Ishikawa (cell line): ENCODE measurements at regions not wholly inside any gene's neighbourhood (a gene's known extent, or its start where the extent isn't known, plus 50 kb on each side); places are given as distances from the start of the nearest gene placed in this dataset.

Experiments used
- EGR1 ChIP-seq: IDR thresholded peaks from 2 replicates; pipeline ENCODE4 v1.6.1; 2012
- EP300 ChIP-seq: IDR thresholded peaks from 2 replicates; pipeline ENCODE4 v1.6.1; 2012; ENCODE audit warnings: borderline replicate concordance
- RAD21 ChIP-seq: IDR thresholded peaks from 2 replicates; pipeline ENCODE4 v1.6.1; 2012; ENCODE audit warnings: low read depth
- TAF1 ChIP-seq: IDR thresholded peaks from 2 replicates; pipeline ENCODE4 v1.6.1; 2012; ENCODE audit warnings: low read depth, mild to moderate bottlenecking
- YY1 ChIP-seq: IDR thresholded peaks from 2 replicates; pipeline ENCODE4 v1.6.1; 2012; ENCODE audit warnings: low read depth
- TF ChIP-seq, protein P1 (sequence below): IDR thresholded peaks from 2 replicates; pipeline ENCODE4 v1.6.1; 2012; ENCODE audit warnings: low read depth, mild to moderate bottlenecking
- TF ChIP-seq, protein P2 (sequence below): IDR thresholded peaks from 2 replicates; pipeline ENCODE4 v1.6.1; 2012

DNA sequence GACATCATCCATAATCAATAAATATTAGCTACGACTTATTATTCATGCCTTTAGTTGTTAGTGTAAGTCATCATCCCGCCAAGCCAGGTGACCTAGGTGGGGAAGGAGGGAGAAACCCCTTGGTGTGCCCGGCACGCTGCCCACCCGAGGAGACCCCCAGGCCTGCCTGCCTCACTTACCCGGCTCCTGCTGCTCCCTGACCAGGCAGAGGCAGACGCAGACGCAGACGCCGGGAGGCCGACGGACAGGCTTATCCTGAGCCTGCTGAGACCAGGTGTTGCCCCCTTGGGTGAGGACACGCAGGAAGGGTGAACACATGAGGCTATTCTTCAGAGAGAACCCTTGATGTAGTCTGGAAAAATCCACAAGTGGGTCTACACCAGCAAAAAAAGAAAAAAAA is 401.8 kb downstream of the GALR1 start:
- TF ChIP-seq RAD21 (no peak), EP300 (no peak), TAF1 (no peak), YY1 (no peak), EGR1 (no peak)
- TF ChIP-seq, protein P1, sequence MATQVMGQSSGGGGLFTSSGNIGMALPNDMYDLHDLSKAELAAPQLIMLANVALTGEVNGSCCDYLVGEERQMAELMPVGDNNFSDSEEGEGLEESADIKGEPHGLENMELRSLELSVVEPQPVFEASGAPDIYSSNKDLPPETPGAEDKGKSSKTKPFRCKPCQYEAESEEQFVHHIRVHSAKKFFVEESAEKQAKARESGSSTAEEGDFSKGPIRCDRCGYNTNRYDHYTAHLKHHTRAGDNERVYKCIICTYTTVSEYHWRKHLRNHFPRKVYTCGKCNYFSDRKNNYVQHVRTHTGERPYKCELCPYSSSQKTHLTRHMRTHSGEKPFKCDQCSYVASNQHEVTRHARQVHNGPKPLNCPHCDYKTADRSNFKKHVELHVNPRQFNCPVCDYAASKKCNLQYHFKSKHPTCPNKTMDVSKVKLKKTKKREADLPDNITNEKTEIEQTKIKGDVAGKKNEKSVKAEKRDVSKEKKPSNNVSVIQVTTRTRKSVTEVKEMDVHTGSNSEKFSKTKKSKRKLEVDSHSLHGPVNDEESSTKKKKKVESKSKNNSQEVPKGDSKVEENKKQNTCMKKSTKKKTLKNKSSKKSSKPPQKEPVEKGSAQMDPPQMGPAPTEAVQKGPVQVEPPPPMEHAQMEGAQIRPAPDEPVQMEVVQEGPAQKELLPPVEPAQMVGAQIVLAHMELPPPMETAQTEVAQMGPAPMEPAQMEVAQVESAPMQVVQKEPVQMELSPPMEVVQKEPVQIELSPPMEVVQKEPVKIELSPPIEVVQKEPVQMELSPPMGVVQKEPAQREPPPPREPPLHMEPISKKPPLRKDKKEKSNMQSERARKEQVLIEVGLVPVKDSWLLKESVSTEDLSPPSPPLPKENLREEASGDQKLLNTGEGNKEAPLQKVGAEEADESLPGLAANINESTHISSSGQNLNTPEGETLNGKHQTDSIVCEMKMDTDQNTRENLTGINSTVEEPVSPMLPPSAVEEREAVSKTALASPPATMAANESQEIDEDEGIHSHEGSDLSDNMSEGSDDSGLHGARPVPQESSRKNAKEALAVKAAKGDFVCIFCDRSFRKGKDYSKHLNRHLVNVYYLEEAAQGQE: no peak
- TF ChIP-seq, protein P2, sequence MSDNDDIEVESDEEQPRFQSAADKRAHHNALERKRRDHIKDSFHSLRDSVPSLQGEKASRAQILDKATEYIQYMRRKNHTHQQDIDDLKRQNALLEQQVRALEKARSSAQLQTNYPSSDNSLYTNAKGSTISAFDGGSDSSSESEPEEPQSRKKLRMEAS: no peak
